SK-N-SH (cell line): ENCODE measurements at regions not wholly inside any gene's neighbourhood (a gene's known extent, or its start where the extent isn't known, plus 50 kb on each side); places are given as distances from the start of the nearest gene placed in this dataset.

Source experiments
- EP300 ChIP-seq, 2 experiments: IDR thresholded peaks; 2 replicates each; pipeline versions ENCODE4 v1.4.0 to v1.6.1; 2012; ENCODE audit warnings: borderline replicate concordance in 1 of 2, low read depth in 1 of 2, low read length in 1 of 2
- GABPA ChIP-seq: IDR thresholded peaks from 2 replicates; pipeline ENCODE4 v1.4.0; 2012; ENCODE audit warnings: low read depth, mild to moderate bottlenecking
- MEF2A ChIP-seq: IDR thresholded peaks from 2 replicates; pipeline ENCODE4 v1.4.0; 2012; ENCODE audit warnings: low read depth, borderline replicate concordance
- POLR2AphosphoS5 ChIP-seq: IDR thresholded peaks from 2 replicates; pipeline ENCODE4 v1.6.1; 2012; ENCODE audit warnings: low read depth, low read length
- RFX5 ChIP-seq: IDR thresholded peaks from 2 replicates; pipeline ENCODE4 v1.6.1; 2012; ENCODE audit warnings: mild to moderate bottlenecking, improper control_type of control experiment, low read length
- TF ChIP-seq, protein P1 (sequence below): fragments of 200-600 bp; sonication (generic); IDR thresholded peaks from 2 replicates; pipeline ENCODE4 v1.6.1; 2017; ENCODE audit warnings: antibody characterized with exemption, mild to moderate bottlenecking, moderate library complexity

DNA sequence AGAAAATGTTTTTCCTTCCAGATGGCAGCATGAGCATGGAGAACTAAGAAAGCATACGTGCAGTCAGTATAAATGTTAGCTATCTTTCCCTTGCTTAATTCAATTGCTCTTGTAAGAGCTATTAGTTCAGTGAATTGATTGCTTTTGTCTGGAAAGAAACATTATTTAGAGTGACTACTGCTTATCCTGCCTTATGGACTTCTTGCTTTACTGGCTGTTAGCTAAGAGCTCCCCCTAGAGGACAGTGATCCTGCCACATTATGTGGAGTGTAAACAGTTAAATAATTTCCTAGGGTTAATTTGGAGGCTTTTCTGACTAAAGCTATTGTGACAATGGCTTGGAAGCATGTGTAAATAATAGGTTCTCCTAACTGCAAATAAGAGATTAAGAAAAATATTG, 1402.4 kb downstream of the FAM133A start:
- TF ChIP-seq, protein P1, sequence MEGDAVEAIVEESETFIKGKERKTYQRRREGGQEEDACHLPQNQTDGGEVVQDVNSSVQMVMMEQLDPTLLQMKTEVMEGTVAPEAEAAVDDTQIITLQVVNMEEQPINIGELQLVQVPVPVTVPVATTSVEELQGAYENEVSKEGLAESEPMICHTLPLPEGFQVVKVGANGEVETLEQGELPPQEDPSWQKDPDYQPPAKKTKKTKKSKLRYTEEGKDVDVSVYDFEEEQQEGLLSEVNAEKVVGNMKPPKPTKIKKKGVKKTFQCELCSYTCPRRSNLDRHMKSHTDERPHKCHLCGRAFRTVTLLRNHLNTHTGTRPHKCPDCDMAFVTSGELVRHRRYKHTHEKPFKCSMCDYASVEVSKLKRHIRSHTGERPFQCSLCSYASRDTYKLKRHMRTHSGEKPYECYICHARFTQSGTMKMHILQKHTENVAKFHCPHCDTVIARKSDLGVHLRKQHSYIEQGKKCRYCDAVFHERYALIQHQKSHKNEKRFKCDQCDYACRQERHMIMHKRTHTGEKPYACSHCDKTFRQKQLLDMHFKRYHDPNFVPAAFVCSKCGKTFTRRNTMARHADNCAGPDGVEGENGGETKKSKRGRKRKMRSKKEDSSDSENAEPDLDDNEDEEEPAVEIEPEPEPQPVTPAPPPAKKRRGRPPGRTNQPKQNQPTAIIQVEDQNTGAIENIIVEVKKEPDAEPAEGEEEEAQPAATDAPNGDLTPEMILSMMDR: peak; percentile 90
- no peak for TF ChIP-seq GABPA
- TF ChIP-seq POLR2AphosphoS5: no peak
- no peak for TF ChIP-seq EP300 (IDR thresholded peaks at IDR 0.05; ENCODE audit: borderline replicate concordance in 1 of 2, low read depth in 1 of 2, low read length in 1 of 2)
- TF ChIP-seq MEF2A: no peak
- no peak for TF ChIP-seq RFX5
